Spleen (tissue), 7 donors: ENCODE measurements at regions not wholly inside any gene's neighbourhood (a gene's known extent, or its start where the extent isn't known, plus 50 kb on each side); places are given as distances from the start of the nearest gene placed in this dataset.

Experiments
- CTCF ChIP-seq, 11 experiments: fragments of 200-600 bp in 7 of 11; fragments of 450-650 bp in 4 of 11; sonication (generic) in 4 of 11; IDR thresholded peaks in 8 of 11; conservative IDR thresholded peaks in 3 of 11; 1 replicate in 7 of 11; 2 replicates in 4 of 11; pipeline versions ENCODE4 v1.4.0 to v1.8.0; 2016 to 2021; ENCODE audit warnings: antibody characterized with exemption in 11 of 11, inconsistent platforms in 4 of 11, mild to moderate bottlenecking in 1 of 11
- POLR2A ChIP-seq, 3 donors: fragments of 450-650 bp; IDR thresholded peaks; one replicate each; pipeline ENCODE4 v1.5.1; 2017; ENCODE audit warnings: antibody characterized with exemption in 3 of 3, mild to moderate bottlenecking in 1 of 3
- POLR2AphosphoS5 ChIP-seq, 3 donors: sonication (generic); formaldehyde crosslinking; IDR thresholded peaks; one replicate each; pipeline ENCODE4 v1.5.1; 2017; ENCODE audit warnings: antibody characterized with exemption in 3 of 3
- donor health status: DM: no; HTN: no; CAD: no; lungs with moderate emphysema.
- donor health status: DM: no; HTN: no; CAD: no.
- donor health status: DM: no; HTN: no; CAD: no.

- TF ChIP-seq CTCF (IDR thresholded peaks at IDR 0.05 in 8 of 11, conservative IDR thresholded peaks at IDR 0.05 in 3 of 11) (no peak), POLR2A (IDR thresholded peaks at IDR 0.05) (no peak), POLR2AphosphoS5 (IDR thresholded peaks at IDR 0.05) (no peak)
Observed at GRCh38 chr10:83994325-83994724, 145.0 kb upstream of the GHITM start.
